ENCODE measurements at regions not wholly inside any gene's neighbourhood (a gene's known extent, or its start where the extent isn't known, plus 50 kb on each side); places are given as distances from the start of the nearest gene placed in this dataset.

DNA sequence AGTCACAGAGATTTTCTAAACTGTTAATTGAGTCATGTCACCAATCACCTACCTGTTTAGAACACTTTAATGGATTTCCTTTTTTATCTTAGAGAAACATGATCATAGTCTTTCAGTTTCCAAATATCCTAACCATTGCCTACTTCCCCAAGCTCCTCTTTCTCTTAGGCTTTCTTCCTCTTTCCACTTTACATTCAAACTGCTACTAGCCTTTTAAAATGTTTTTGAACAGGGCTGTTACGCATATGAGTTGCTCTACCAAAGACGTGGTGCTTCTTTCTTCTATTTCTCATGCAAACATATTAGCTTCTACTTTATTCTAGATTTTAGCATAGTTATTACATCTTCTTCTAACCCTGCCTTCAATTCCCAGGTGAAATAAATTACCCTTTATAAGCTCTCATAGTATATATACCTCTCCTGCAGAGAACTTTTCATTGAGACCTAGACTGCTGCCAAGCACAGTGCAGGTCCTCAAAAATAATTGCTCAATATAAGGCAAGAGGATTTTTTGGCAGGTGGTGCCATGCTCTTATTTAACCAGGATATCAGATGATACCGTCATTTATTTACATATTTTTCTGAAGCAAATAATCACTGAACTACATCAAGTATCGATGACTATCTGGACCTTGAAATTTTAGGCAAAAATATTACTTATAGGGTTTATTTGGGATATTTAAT, 937.1 kb downstream of the TSN start:
- intact Hi-C loops (cut with micrococcal nuclease) (no loop called here), in situ Hi-C loops (cut with MboI) (no loop called here)
- H3K4me1 ChIP-seq (replicated peaks in 1 of 2; ENCODE audit: control insufficient read depth in 2 of 2, insufficient read depth in 2 of 2, low read length in 2 of 2), result no peaks in the 10 kb centered on the region
- H3K27ac ChIP-seq (ENCODE audit: extremely low read depth, low read depth, low read length), result no peak overlapping the region
- FAIRE-seq (no peak), ATAC-seq (no peak), DNase-seq (ENCODE audit: extremely low read depth in 1 of 4, low spot score in 3 of 4) (no peak)
- H3K27me3 ChIP-seq (ENCODE audit: control insufficient read depth in 2 of 2, insufficient read depth in 2 of 2, low read length in 2 of 2), result no peaks in the 10 kb centered on the region
- ChIA-PET CTCF (ENCODE audit: low intra/inter-chr PET ratio) (no interaction called here), POLR2A (no interaction called here)
- H3K9me1 ChIP-seq (ENCODE audit: control insufficient read depth, insufficient read depth, low read length), result no peaks in the 10 kb centered on the region
- BruUV-seq (replicated peaks), result no TSS peak
- no peaks in the 10 kb centered on the region for H4K20me1 ChIP-seq (replicated peaks; ENCODE audit: control insufficient read depth, insufficient read depth, low read length)
- no peak overlapping the region for H3K4me2 ChIP-seq (ENCODE audit: insufficient read depth, low read length)
- 1% methylated on average over 4 of the region's 4 CpGs for WGBS (ENCODE audit: insufficient coverage, low coverage, missing lambda C conversion rate)
- no peak overlapping the region for H3K4me3 ChIP-seq
- H3K79me2 ChIP-seq (ENCODE audit: control insufficient read depth, insufficient read depth, low read length), result no peaks in the 10 kb centered on the region
- H3K9me3 ChIP-seq (replicated peaks; ENCODE audit: control insufficient read depth, insufficient read depth, low read depth, low read length), result no peaks in the 10 kb centered on the region
- no peak overlapping the region for H2AFZ ChIP-seq (ENCODE audit: low read depth, low read length)
- no peak overlapping the region for H3K9ac ChIP-seq (ENCODE audit: insufficient read depth in 1 of 2, low read depth in 2 of 2, low read length in 2 of 2)
- H3K36me3 ChIP-seq (ENCODE audit: control insufficient read depth, insufficient read depth, low read length), result no peaks in the 10 kb centered on the region
- TF ChIP-seq SP1 (CRISPR knock-in tag; IDR thresholded peaks at IDR 0.05) (no peak), PML (IDR thresholded peaks at IDR 0.05; ENCODE audit: low read length) (no peak), GATAD2A (IDR thresholded peaks at IDR 0.05) (no peak), HNRNPL (IDR thresholded peaks at IDR 0.05; ENCODE audit: low read depth, low read length) (no peak), ZNF584 (CRISPR knock-in tag; IDR thresholded peaks at IDR 0.05; ENCODE audit: low read depth) (no peak), SREBF1 (IDR thresholded peaks at IDR 0.05; ENCODE audit: borderline replicate concordance, low read depth, low read length) (no peak), GABPB1 (CRISPR knock-in tag; IDR thresholded peaks at IDR 0.05) (no peak), MAFF (IDR thresholded peaks at IDR 0.05; ENCODE audit: low read length) (no peak), ZNF668 (CRISPR knock-in tag; IDR thresholded peaks at IDR 0.05) (no peak)
- TF ChIP-seq, protein P1, sequence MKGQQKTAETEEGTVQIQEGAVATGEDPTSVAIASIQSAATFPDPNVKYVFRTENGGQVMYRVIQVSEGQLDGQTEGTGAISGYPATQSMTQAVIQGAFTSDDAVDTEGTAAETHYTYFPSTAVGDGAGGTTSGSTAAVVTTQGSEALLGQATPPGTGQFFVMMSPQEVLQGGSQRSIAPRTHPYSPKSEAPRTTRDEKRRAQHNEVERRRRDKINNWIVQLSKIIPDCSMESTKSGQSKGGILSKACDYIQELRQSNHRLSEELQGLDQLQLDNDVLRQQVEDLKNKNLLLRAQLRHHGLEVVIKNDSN (CRISPR knock-in tag; IDR thresholded peaks at IDR 0.05), result no peak
- TF ChIP-seq, protein P2, sequence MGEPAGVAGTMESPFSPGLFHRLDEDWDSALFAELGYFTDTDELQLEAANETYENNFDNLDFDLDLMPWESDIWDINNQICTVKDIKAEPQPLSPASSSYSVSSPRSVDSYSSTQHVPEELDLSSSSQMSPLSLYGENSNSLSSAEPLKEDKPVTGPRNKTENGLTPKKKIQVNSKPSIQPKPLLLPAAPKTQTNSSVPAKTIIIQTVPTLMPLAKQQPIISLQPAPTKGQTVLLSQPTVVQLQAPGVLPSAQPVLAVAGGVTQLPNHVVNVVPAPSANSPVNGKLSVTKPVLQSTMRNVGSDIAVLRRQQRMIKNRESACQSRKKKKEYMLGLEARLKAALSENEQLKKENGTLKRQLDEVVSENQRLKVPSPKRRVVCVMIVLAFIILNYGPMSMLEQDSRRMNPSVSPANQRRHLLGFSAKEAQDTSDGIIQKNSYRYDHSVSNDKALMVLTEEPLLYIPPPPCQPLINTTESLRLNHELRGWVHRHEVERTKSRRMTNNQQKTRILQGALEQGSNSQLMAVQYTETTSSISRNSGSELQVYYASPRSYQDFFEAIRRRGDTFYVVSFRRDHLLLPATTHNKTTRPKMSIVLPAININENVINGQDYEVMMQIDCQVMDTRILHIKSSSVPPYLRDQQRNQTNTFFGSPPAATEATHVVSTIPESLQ (CRISPR knock-in tag; IDR thresholded peaks at IDR 0.05), result no peak
- TF ChIP-seq, protein P3, sequence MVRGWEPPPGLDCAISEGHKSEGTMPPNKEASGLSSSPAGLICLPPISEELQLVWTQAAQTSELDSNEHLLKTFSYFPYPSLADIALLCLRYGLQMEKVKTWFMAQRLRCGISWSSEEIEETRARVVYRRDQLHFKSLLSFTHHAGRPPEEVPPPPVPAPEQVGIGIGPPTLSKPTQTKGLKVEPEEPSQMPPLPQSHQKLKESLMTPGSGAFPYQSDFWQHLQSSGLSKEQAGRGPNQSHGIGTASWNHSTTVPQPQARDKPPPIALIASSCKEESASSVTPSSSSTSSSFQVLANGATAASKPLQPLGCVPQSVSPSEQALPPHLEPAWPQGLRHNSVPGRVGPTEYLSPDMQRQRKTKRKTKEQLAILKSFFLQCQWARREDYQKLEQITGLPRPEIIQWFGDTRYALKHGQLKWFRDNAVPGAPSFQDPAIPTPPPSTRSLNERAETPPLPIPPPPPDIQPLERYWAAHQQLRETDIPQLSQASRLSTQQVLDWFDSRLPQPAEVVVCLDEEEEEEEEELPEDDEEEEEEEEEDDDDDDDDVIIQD (CRISPR knock-in tag; IDR thresholded peaks at IDR 0.05), result no peak
